Fibroblast of the aortic adventitia (primary cell): ENCODE measurements at regions not wholly inside any gene's neighbourhood (a gene's known extent, or its start where the extent isn't known, plus 50 kb on each side); places are given as distances from the start of the nearest gene placed in this dataset. TPM values are rescaled to one million over a fixed set of nuclear protein-coding genes. Genes with fewer than 3 reads are reported as not detected.

Experiments
- DNase-seq: peaks from one replicate; pipeline ENCODE4 v3.0.0-alpha.2; 2010; ENCODE audit warnings: low read depth
- H3K4me3 ChIP-seq: 2 replicates; pipeline ENCODE4 v1.5.1; 2011; ENCODE audit warnings: low read depth, mild to moderate bottlenecking, control low read depth, low read length, moderate library complexity
- CTCF ChIP-seq: IDR thresholded peaks from 2 replicates; pipeline ENCODE4 v1.5.1; 2011; ENCODE audit warnings: mild to moderate bottlenecking, low read length, control low read depth, inconsistent platforms; ENCODE audit not compliant: insufficient read depth
- small RNA-seq: library from RNA; depleted of rRNA; stranded (forward); fragments of <200 nt; gene quantifications from one replicate; pipeline ENCODE3, GENCODE V24; 2012

GRCh38 chr4:61086979-61087378 is 113.1 kb upstream of the ADGRL3 start:
- TF ChIP-seq CTCF, result no peak
- H3K4me3 ChIP-seq, result no peak overlapping the region
- no peak for DNase-seq

GRCh38 chr4:61094854-61095598 is 105.1 kb upstream of the ADGRL3 start:
- TF ChIP-seq CTCF, result no peak
- no peak for DNase-seq
- no peak overlapping the region for H3K4me3 ChIP-seq

GRCh38 chr4:61128682-61129081 is 71.4 kb upstream of the ADGRL3 start:
- TF ChIP-seq CTCF, result no peak
- no peak for DNase-seq
- H3K4me3 ChIP-seq, result no peak overlapping the region

GRCh38 chr4:61129971-61130370 is 70.2 kb upstream of the ADGRL3 start:
- H3K4me3 ChIP-seq, result no peak overlapping the region
- no peak for DNase-seq
- no peak for TF ChIP-seq CTCF

GRCh38 chr4:61143461-61143860 is 56.7 kb upstream of the ADGRL3 start:
- TF ChIP-seq CTCF, result no peak
- DNase-seq, result no peak
- H3K4me3 ChIP-seq, result no peak overlapping the region

- TF ChIP-seq CTCF, result no peak
These were observed 50.8 kb upstream of the ADGRL3 start for GRCh38 chr4:61149278-61149677.

More at GRCh38 chr4:61149278-61149677, 50.8 kb upstream of the ADGRL3 start:
- no peak overlapping the region for H3K4me3 ChIP-seq
- DNase-seq, result no peak

Small RNA genes in the stretch of these regions (small RNA-seq; reads per million reads assigned to genes)
- gene MIR548AG1 (not detected), gene RF00019 (not detected), gene RNU6-1325P (not detected)
